ENCODE measurements at regions not wholly inside any gene's neighbourhood (a gene's known extent, or its start where the extent isn't known, plus 50 kb on each side); places are given as distances from the start of the nearest gene placed in this dataset.

GRCh38 chr12:107302649-107303341, 209.4 kb upstream of the CRY1 start:
- TF ChIP-seq CTCF (conservative IDR thresholded peaks at IDR 0.05; ENCODE audit: low read length): no peak
- TF ChIP-seq EZH2phosphoT487 (IDR thresholded peaks at IDR 0.05; ENCODE audit: borderline replicate concordance, low read depth, low read length): no peak
